GM21529 (cell line): ENCODE measurements at regions not wholly inside any gene's neighbourhood (a gene's known extent, or its start where the extent isn't known, plus 50 kb on each side); places are given as distances from the start of the nearest gene placed in this dataset.
"Not testable (repeated sequence)": the region's sequence is repeated elsewhere in the genome, so short reads cannot be mapped to it uniquely, and the experiment has no call there.

ENCODE experiments used
- ATAC-seq: cut with Tn5 transposase; IDR thresholded peaks from one replicate; pipeline ENCODE4 v1.9.1; 2021; ENCODE audit not compliant: unreplicated experiment

DNA sequence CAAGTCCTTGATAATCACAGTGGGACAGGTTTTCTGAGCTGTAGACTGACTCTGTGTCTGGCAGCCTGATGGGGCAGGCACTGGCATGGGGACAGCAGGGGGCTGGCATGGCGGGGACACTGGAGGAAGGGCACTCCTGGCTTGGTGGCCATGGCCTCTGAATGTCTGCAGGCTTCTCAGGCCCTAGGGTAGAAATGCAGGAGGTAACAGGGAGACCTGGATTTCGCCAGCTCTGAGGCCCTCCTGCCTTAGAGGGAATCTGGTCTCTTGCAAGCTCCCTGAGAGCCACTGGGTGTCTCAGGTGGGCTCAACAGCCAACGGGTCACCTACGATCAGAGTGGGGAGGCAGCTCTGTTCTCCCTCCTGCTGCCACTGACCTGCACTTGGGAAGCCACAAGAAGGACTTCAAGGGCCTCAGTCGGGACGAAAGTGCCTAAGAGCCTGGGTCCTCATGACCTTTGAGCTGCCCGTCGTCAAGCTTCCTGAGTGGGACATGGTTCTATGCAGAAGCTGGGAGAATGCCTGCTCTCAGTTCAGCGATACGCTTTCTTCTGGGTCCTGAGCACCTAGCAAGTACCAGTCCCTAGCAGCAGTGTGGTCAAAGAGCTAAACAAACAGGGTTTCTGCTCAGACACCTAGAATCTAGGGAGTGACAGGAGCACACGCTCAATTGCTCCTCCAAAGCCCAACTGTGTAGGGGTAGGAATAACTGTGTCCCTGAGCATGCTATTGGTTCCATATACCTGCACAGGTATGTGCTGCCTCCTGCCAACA, 569.0 kb downstream of the PTPRU start:
- no peak for ATAC-seq

DNA sequence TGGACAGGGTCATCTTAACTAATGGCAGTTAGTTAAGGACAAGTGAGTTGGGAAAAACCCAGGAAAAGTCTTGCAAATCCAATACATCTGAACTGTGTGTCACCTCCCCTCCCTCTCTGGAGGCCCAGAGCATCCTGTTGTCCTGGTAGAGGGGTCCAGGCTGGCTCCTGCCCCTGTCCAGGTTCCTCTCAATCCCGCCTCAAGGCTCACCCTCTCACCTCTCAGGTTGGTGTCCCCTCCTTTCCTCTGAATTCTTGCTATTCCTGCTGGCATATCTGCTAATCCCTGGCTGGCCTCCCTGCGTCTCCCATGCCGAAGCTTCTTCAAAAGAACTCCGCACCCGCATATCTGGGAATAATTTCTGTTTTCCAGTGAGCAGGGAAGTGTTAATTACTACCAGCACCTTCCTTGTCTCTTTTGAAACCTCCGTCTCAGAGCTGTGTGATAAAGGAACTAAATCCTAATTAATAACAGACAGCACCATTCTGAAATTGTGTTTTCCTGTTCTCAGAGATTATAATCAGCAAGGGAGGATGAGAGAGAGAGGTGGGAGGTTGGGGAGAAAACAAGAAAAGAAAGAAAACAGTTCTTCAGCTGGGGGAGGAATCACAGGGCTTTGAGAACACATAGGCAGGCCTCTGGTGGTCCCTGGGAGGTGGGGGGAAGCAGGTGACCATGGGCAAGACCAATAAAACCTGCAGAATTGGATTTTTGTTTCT, 568.0 kb downstream of the PTPRU start:
- no peak for ATAC-seq

DNA sequence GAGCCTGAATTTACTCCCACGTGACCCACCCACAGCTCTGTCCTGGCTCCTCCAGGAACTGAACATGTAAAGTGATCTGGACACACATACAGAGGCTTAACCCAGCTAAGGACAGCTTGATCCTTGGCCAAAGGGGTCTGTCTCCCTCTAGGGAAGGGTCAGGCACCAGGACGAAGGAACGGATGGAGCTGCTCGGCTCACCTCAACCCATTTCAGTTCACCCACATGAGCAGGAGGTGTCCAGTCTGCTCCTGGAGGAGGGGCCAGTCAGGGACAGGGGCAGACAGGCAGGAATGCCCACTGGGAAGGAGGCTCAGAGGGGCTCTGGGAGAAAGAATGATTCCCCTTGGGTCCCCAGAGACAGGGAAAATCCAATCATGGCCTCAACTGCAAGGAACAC, 567.2 kb downstream of the PTPRU start:
- no peak for ATAC-seq

DNA sequence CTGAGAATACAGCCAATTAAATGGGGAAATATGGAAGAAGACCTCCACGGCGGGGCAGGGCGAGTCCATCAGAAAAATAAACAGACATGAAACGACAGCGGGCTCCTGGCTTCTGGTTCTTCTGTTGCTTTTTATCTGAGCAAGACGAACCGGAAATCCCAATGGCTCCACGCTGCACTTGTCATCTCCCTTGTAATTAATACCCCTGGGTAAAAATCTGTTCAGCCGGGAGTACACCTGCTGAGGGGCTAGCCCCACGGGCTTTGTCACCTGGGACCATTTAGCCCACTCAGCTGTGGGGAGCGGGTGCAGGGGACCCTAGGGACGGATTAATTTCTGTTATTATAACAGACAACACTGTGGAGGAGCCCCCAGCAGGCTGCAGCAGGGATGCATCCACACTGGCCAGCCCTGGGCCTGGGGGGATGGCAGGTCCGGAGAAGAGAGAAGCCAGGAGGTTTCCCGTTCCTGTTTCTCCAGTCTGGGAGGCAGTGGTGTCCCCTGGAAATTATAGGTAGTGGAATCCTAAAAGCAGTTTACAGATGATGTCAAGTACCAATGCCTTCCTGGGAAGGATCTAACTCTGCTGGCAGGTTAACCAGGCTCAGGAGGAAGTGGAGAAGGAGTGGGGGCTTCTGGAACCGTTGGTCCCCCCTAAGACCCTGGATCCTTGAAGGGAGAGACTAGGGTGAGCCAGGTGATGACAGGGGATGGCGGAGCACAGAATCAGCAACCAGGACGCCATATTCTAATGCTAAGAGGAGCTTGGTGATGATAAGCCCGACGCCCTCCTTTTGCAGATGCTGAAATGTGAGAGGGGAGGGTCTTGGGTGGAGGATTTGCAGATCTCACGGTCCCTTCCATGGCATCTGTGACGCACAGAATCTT, 566.1 kb downstream of the PTPRU start:
- no peak for ATAC-seq

DNA sequence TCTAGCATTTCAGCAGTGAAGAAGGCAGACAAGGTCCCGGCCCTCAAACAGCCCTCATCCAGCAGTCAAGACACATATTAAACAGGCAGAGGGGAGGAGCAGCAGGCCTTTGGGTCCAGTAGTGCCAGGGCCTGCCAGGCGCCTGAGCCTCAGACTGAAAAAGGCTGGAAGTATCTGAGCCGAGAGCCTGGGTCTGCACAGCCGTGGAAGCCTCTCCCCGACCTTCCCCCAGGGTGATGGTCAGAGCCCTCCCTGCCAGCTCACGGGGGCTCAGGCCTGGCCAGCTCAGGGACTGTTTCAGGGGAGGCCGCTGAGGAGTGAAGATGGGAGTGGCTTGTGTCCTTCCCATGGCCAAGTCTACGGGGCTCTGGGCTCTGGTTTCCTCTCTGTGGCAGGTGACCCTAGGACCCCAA, 565.2 kb downstream of the PTPRU start:
- no peak for ATAC-seq

DNA sequence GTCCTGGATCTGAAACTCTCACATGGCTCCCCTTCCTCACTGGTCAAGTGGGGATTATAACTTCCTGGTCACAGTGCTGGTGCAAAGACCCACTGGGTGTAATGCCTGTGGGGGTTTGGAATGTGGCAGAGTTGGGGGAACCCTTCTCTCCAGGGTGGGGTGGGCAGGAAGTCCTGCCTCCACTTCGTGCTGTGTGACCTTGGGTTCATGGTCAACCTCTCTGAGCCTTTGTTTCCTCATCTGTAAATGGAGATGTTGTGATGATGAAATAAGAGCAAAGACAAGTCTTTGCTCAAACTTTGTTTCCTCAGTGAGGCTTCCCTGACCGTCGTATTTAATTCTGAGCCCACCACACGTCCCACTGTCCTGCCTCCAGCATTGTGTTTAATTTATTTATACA, 564.7 kb downstream of the PTPRU start:
- no peak for ATAC-seq

DNA sequence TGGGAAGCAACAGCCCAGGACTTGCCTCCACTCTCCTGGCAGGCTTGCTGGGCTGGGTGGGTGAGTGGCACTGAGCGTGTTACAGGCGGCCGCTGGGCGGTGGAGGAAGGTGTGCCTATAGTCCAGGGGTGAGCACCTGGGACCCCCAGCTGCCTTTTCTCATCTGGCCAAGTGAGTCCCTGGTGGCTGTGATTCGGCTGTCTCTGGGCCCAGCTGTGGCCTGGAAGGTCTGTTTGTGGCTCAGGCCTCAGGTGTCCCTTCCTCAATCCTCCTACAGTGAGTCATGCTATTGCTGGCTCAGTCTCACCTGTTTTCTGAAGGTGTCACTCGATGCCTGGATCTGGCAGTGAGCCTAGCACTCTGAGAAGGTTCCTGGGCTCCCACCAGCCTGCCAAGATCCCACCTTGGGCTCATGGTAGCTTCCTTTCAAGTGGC, 564.2 kb downstream of the PTPRU start:
- ATAC-seq: no peak

DNA sequence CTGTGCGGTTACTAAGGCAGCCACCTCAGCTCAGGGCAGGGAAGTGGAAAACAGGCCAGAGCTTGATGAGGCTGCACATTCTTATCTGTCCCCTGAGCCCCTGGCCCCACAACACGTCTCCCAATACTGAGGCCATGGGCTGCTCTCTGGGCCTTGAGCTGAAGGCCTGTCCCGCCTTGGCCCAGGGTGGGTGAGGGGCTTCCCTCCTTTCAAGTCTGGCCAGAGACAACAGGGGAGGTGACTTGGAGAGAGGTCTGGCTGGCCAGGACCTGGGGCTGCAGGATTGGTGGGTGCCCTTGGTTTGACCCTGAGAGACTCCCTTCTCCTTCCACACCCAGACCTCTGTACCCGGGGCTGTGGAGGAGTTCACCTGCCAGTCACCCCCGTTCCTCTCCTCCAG, 563.8 kb downstream of the PTPRU start:
- ATAC-seq: no peak

DNA sequence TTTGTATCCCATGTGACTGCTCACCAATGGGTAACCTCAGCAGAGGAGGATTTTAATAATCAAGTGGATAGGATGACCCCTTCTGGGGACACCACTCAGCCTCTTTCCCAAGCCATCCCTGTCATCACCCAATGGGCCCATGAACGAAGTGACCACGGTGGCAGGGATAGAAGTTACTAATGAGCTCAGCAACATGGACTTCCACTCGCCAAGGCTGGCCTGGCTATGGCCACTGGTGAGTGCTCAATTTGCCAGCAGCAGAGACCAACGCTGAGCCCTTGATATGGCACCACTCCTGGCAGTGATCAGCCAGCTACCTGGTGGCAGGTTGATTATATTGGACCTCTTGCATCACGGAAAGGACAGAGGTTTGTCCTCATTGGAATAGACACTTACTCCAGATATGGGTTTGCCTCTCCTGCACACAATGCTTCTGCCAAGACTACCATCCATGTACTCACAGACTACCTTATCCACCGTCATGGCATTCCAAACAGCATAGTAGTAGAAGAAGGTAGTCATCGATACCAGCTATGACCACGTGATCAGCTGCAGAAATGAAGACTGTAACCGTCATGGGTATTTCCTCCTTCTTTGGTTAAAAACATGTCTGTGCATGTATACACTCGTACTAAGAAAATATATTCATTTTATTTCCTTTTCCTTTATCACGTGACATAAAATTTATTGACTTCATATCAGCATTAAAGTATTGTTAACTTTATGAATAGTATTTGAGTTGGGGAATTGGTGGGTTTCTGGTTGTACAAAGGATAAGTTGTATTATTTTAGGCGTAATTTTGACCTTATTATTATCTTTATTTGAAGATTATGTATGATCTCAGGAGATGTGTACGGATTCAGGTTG, 562.6 kb downstream of the PTPRU start:
- no peak for ATAC-seq

DNA sequence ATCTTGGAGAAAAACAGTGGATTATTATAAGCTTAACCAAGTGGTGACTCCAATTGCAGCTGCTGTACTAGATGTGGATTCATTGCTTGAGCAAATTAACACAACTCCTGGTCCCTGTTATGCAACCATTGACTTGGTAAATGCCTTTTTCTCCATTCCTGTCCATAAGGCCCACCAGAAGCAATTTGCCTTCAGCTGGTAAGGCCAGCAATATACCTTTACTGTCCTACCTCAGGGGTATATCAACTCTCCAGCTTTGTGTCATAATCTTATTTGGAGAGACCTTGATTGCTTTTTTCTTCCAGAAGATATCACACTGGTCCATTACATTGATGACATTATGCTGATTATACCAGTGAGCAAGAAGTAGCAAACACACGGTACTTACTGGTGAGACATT, 560.8 kb downstream of the PTPRU start:
- ATAC-seq: not testable (repeated sequence)

DNA sequence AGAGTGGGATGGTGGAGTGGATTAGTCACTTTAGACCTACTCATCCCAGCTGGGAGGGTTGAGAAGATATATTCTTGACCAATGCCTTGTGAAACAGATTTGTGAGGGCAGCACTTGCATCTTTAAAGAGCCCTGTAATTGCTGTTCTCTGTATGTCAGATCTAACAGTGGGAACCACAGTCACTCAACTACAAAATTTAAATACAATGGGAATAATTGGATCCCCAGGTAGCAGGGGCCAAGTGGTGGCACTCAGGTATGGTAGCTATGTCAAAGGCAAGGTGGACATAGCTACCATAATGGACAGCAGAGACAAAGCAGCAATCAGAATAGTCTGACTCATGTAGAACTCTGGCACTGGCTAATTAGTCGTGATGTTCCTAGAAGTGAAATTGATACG, 559.6 kb downstream of the PTPRU start:
- ATAC-seq: not testable (repeated sequence)

DNA sequence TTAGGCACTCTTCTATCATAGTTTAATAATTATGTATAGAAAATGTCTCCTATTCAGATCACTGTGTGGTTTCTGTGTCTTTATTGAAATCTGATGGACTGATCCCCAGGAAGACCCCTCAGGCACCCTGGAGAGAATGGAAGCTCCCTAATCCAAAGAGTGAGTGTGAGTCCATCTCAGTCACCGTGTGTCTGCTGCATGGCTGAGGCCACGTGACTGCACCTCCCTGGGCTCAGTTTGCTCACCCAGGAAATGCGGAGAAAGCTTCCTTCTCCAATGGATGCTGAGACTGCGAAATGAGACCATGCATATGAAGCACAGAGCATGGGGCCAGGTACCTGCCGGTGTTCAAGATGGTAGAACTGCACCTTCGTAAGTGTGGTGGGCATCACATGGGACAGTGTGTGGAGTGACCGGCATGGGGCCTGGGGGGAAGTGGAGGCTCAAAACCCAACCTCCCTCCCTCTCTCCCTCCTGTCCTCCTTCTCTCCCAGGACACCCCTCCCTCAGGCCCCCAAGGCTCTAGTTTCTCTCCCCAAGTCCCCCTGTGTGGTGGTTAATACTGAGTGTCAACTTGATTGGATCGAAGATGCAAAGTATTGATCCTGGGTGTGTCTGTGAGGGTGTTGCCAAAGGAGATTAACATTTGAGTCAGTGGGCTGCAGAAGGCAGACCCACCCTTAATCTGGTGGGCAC, 557.5 kb downstream of the PTPRU start:
- no peak for ATAC-seq

DNA sequence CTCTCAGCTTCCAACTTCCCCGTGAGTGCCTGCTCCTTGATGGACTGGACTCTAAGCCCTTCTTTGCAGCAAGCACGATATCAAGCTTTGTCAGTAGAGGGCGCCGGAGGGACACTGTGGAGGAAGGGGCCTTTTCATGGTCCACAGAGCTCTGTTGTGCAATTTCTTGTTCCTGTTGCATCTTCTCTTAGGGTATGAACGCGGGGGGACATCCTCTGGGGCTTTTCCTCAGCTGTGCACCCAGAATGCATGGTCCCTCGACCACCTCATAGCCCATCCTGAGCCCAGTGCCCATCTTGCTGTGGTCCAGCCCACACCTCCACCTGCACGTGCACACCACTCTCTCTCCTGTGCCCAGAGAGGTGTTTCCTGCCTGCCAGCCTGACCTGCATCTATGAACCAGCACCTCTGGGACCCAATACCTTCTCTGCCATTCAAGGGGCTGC, 556.8 kb downstream of the PTPRU start:
- no peak for ATAC-seq

DNA sequence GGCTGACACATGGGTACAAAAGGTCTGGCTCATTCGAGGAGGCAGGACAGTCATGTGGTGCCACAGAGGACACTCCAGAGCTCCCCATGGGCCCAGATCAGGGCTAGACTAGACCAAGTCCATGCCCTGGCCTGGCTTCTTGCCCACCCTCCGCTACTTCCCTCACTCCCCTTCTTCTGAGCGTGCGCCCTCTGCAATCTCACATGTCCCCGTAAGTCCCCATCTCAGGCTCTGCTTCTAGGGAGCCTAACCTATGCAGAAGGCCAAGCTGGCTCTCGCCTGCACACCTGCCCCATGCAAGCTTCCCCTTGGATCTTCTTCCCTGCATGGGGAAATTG, 553.6 kb downstream of the PTPRU start:
- ATAC-seq: no peak

DNA sequence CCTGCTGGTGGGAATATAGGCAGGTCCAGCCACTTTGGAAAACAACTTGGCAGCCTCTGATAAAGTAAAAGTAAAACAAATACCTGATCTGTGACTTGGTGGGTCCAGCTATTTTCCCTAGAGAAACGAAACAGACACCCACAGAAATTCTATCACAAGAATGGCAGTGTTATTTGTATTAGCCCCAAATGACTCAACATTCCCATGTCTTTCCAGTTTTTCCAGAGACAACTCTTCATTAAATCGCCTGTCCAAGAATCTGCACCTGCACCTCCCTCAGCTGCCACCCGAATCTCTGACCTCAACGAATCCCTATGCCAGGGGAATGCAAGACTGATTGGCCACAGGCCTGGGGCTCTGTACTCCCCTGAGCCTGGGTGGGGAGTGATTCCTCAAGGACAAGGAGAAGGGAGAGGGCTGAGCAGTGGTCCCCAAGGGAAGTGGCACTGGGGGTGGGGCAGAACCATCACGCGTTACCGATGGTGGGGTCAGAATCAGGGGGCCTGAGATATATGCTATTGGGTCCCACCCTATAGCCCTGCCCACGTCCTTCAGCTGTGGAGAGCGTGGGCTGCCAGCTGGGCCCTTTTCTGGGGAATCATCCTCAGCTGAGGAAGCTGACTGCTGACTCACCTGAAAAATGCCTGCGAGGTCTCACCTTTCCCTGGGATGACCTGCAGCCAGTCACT, 553.0 kb downstream of the PTPRU start:
- no peak for ATAC-seq

DNA sequence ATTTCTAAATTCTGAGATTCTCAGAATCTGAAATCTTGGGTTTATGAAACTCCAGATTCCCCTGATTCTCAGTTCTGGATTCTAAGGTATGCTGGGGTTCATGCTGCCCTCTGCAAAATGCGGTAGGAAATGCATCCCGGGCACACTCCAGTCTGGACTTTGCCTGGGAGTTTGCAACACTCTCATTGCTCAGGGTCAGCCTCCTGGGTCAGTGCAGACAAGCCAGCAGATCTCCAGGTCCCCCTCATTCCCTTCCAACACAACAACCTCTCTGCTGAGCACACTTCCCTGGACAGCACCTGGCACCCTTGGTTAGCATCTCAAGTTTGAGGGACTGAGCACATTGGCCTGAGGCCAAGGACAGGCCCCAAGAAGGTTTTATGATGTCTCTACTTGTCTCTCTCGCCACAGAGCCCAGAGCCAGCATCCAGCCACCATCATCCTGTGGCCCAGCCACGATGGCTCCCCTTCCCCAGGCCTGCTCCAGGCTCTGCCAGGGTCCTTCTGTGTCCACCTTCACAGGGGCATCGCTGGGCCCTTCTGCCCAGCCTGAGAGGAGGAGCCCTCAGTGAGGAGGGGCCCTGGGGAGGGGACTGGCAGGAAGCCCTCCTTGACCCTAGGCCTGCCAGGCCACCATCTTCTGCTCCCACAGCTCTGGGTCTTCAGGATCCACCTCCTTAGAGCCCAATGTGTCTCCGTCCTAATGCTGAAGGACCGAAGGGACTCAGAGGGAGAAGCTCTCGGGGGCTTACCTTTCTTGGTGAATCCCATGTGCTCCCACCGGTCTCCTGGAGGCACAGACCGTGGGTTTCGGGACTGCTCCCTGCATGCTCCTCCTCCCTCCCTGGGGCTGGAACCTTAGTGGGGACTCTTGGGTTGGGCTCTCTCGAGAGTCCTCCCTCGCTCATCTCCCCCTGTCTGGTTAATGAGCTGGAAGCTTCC, 550.7 kb downstream of the PTPRU start:
- no peak for ATAC-seq

DNA sequence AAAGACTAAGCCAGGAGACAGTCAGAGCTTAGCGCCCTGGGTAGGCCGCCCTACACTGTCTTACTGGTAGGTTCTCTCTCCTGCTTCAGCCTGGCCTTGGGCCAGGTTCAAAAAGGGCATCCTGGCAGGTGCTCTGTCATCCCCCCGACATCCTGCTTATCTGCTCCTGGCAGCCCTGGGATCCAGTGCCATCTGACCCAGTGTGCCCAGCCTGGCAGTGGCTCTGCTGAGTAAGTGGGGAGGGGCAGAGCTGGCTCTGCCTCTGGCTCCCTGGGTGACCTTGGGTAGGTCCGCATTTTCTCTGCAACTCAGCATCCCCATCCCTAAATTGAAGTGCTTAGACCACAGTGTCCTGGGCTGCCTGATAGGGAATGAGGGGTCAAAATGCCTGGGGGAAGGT, 549.9 kb downstream of the PTPRU start:
- no peak for ATAC-seq

DNA sequence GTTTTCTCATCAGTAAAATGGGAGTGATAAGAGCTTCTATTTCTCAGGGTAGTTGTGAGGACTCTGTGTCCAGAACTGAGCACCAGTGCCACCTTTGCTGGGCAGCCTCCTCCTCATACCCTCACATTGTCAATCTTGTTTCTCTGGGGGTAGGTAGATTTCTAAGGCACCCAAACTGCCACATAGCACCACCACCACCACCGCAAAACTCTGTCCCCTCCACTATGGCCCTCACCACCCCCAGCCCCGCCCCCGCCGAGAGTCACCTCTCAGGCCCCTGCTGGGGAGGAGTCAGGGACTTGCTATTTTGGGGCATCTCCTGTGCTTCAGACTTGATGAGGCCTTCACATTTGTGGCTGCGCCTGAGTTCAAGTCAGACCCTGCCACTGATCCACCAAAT, 549.2 kb downstream of the PTPRU start:
- no peak for ATAC-seq
